Thoracic aorta (tissue), 2 donors: ENCODE measurements at regions not wholly inside any gene's neighbourhood (a gene's known extent, or its start where the extent isn't known, plus 50 kb on each side); places are given as distances from the start of the nearest gene placed in this dataset.

Source experiments
- ATAC-seq: fragments of 150-250 bp; one replicate; pipeline ENCODE4 v1.8.0; 2017; ENCODE audit warnings: low read depth; ENCODE audit not compliant: insufficient number of reproducible peaks, low FRiP score
- DNase-seq: peaks from one replicate; pipeline ENCODE4 v3.0.0-alpha.2; 2020; ENCODE audit warnings: low spot score
- H3K27ac ChIP-seq, 2 donors: fragments of 200-600 bp; sonication (generic); 1 replicate in 1 of 2; 2 replicates in 1 of 2; pipeline ENCODE4 v1.5.1; 2016; ENCODE audit warnings: mild to moderate bottlenecking in 2 of 2, moderate library complexity in 2 of 2
- H3K27me3 ChIP-seq: fragments of 200-600 bp; sonication (generic); replicated peaks from 2 replicates; pipeline ENCODE4 v1.6.0; 2016; ENCODE audit warnings: mild to moderate bottlenecking; ENCODE audit not compliant: insufficient read depth
- H3K36me3 ChIP-seq: fragments of 200-600 bp; sonication (generic); one replicate; pipeline ENCODE4 v1.5.1; 2016
- H3K4me1 ChIP-seq, 2 donors: fragments of 200-600 bp; sonication (generic); 1 replicate in 1 of 2; 2 replicates in 1 of 2; pipeline versions ENCODE4 v1.5.1 to v1.6.0; 2016; ENCODE audit warnings: low read depth in 2 of 2, mild to moderate bottlenecking in 1 of 2; ENCODE audit not compliant: control insufficient read depth in 1 of 2
- H3K4me3 ChIP-seq: fragments of 200-600 bp; sonication (generic); 2 replicates; pipeline ENCODE4 v1.5.1; 2016; ENCODE audit warnings: mild to moderate bottlenecking
- H3K9me3 ChIP-seq: fragments of 200-600 bp; sonication (generic); 2 replicates; pipeline ENCODE4 v1.5.1; 2016
- TF ChIP-seq, protein P1 (sequence below): fragments of 200-600 bp; sonication (generic); IDR thresholded peaks from one replicate; pipeline ENCODE4 v1.5.1; 2019; ENCODE audit warnings: antibody characterized with exemption

DNA sequence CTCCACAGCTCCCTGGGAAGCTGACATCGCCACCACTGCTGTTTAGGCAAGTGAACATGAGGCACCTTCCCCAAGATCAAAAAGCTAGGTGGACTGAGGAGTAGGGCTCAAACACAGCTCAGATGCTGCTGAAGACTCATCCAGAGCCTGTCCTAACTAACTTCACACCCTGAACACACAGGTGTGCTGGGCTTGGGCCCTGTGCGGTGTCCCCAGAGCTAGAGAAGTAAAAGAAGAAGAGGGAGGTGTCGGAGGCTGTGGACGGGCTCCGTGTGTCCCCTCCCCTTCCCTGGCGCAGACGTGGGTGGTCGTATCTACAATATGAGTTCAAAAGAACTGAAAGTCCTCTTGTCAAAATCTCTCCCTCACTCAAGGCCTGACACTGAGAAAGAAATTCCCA lies 373.4 kb upstream of the MGMT start:
- no peak for DNase-seq
- Histone ChIP-seq H3K9me3 (no peaks in the 10 kb centered on the region), H3K36me3 (no peaks in the 10 kb centered on the region), H3K27me3 (no peaks in the 10 kb centered on the region), H3K4me3 (no peak overlapping the region), H3K27ac (no peak overlapping the region), H3K4me1 (peaks cover 23 to 33% of the 10 kb centered on the region in 2 donors)
- ATAC-seq = no peak
- TF ChIP-seq, protein P1, sequence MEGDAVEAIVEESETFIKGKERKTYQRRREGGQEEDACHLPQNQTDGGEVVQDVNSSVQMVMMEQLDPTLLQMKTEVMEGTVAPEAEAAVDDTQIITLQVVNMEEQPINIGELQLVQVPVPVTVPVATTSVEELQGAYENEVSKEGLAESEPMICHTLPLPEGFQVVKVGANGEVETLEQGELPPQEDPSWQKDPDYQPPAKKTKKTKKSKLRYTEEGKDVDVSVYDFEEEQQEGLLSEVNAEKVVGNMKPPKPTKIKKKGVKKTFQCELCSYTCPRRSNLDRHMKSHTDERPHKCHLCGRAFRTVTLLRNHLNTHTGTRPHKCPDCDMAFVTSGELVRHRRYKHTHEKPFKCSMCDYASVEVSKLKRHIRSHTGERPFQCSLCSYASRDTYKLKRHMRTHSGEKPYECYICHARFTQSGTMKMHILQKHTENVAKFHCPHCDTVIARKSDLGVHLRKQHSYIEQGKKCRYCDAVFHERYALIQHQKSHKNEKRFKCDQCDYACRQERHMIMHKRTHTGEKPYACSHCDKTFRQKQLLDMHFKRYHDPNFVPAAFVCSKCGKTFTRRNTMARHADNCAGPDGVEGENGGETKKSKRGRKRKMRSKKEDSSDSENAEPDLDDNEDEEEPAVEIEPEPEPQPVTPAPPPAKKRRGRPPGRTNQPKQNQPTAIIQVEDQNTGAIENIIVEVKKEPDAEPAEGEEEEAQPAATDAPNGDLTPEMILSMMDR = no peak

DNA sequence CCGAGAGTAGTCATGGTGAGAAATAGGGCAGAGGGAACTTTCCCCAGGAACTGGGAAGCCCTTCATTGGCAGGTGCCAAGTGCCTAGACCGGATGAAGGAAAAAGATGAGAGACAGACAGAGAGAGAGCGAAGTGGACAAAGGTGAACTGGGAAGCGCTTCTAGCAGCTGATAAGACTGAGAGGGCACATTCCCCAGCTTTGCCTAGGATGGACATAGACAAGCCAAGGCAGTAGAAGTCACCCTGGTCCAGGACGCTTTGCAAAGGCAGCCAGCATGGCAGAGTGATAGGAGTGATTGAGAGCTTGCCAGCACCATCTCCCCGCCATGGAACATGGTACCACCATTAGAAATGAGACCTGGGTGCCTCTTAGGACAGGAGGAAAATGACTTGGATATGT lies 372.8 kb upstream of the MGMT start:
- ATAC-seq (no peak), DNase-seq (no peak)
- TF ChIP-seq, protein P1 = no peak
- Histone ChIP-seq H3K9me3 (no peaks in the 10 kb centered on the region), H3K36me3 (no peaks in the 10 kb centered on the region), H3K4me1 (peaks cover 23 to 33% of the 10 kb centered on the region in 2 donors), H3K27ac (no peak overlapping the region), H3K27me3 (no peaks in the 10 kb centered on the region), H3K4me3 (no peak overlapping the region)

DNA sequence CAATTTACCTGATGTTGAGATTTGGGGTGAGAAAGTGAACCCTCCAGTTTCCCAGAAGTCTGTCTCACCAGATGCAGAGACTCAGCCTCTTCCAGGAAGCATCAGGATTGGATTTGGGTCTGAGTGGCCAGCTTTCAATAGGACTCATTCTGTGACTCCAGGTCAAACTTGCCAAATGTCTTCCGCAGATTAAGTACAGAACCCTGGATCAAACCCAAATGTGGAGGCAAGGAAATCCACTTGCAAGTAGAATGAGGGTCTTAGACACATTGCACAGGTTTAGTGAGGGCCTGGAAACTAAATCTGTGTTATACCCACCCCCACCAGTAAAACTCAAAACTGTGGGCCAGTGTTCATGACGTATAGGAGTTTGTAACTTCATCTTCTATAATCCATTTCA lies 372.2 kb upstream of the MGMT start:
- no peak for DNase-seq
- Histone ChIP-seq H3K27ac (no peak overlapping the region), H3K4me3 (no peak overlapping the region), H3K36me3 (no peaks in the 10 kb centered on the region), H3K9me3 (no peaks in the 10 kb centered on the region), H3K4me1 (peaks cover 23 to 33% of the 10 kb centered on the region in 2 donors), H3K27me3 (no peaks in the 10 kb centered on the region)
- TF ChIP-seq, protein P1 = no peak
- ATAC-seq = no peak

DNA sequence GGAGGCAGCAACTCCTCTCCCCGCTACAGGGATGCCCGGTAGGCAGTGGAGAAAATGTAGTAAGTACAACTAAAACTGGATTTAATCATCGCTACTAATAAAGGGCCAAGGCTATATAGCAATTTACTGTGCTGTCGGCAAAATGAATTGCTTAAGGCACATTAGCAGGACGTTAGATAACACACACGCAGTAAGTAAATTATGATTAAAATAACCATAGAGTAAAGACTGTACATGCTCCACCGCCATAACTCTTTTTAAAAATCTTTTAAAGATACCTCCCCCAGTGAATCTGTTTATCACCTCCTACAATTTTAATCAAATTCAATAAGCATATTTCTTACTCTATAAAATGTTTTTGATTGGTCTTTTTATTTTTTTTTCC lies 371.4 kb upstream of the MGMT start:
- Histone ChIP-seq H3K27ac (peak overlapping the region in 1 of 2 donors; percentile 54), H3K27me3 (no peaks in the 10 kb centered on the region), H3K4me1 (peaks cover 23 to 33% of the 10 kb centered on the region in 2 donors), H3K36me3 (no peaks in the 10 kb centered on the region), H3K4me3 (peak overlapping the region; percentile 54), H3K9me3 (no peaks in the 10 kb centered on the region)
- DNase-seq = no peak
- TF ChIP-seq, protein P1 = no peak
- no peak for ATAC-seq

DNA sequence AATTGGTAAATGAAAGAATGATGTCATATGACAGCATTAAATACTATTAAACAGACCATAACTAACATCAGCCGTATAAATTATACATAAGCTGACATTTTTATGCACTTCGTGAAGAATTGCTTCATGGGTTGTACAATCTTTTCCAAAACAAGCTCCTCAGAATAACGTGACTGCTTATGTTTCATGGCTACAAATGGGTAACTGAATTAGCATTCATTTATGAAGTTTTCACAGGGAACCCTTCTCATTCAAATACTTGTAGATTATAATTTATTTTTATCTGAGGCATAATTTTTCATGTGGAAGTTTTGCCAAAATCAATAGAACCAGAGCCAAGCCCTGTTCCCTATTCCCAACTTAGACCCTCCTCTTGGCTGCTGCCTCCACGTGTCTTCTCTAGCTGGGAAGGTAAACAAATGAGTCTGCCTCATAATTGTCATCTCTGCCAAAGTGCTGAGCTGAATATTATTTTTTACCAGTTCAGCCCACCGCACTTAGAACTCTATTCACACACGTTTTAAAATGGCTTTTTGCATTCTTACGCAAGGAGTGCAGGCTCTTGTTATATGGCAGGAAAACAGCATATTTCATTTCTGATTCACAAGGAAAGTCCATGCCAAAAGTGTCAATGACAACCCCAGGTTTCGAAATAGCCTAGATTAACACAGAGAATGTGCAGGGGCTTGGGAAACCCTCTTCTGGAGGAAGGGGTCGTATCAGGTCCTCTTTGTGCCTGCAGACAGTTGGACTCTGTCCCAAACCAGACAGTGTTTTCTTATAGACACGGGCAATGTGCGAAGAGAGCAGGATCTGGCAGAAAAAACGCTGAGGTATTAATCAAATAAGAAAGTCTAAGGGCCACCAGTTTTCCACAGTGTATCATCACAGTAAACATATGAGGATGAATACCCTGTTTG lies 370.7 kb upstream of the MGMT start:
- ATAC-seq = peak; percentile 98
- peak overlapping the region; percentile 54 for H3K4me3 ChIP-seq
- H3K27me3 ChIP-seq = no peaks in the 10 kb centered on the region
- H3K9me3 ChIP-seq = no peaks in the 10 kb centered on the region
- DNase-seq = peak; percentile 29
- peak overlapping the region in 1 of 2 donors; percentile 54 for H3K27ac ChIP-seq
- peaks cover 23 to 33% of the 10 kb centered on the region in 2 donors for H3K4me1 ChIP-seq
- no peaks in the 10 kb centered on the region for H3K36me3 ChIP-seq
- TF ChIP-seq, protein P1 = no peak
